ENCODE measurements at regions not wholly inside any gene's neighbourhood (a gene's known extent, or its start where the extent isn't known, plus 50 kb on each side); places are given as distances from the start of the nearest gene placed in this dataset.

- Histone ChIP-seq H3K4me3 (ENCODE audit: low read depth, low read length) (no peak overlapping the region), H3K4me1 (no peaks in the 10 kb centered on the region), H3K36me3 (no peaks in the 10 kb centered on the region), H3K27me3 (no peaks in the 10 kb centered on the region), H3K9me3 (no peaks in the 10 kb centered on the region)
- DNase-seq, result no peak
- no peak for TF ChIP-seq CTCF (IDR thresholded peaks at IDR 0.05; ENCODE audit: low read depth, low read length)
Measured at GRCh38 chr17:13135506-13135905, 117.7 kb upstream of the ELAC2 start.

GRCh38 chr17:13134076-13134475 is 116.2 kb upstream of the ELAC2 start:
- DNase-seq, result no peak
- Histone ChIP-seq H3K36me3 (no peaks in the 10 kb centered on the region), H3K9me3 (no peaks in the 10 kb centered on the region), H3K27me3 (no peaks in the 10 kb centered on the region), H3K4me3 (ENCODE audit: low read depth, low read length) (no peak overlapping the region), H3K4me1 (no peaks in the 10 kb centered on the region)
- no peak for TF ChIP-seq CTCF (IDR thresholded peaks at IDR 0.05; ENCODE audit: low read depth, low read length)

- Histone ChIP-seq H3K4me3 (ENCODE audit: low read depth, low read length) (no peak overlapping the region), H3K36me3 (no peaks in the 10 kb centered on the region), H3K9me3 (no peaks in the 10 kb centered on the region), H3K27me3 (no peaks in the 10 kb centered on the region), H3K4me1 (no peaks in the 10 kb centered on the region)
- no peak for DNase-seq
- TF ChIP-seq CTCF (IDR thresholded peaks at IDR 0.05; ENCODE audit: low read depth, low read length), result no peak
Measured at GRCh38 chr17:13131225-13131624, 113.4 kb upstream of the ELAC2 start.

- H3K36me3 ChIP-seq, result no peaks in the 10 kb centered on the region
- H3K9me3 ChIP-seq, result no peaks in the 10 kb centered on the region
- no peak overlapping the region for H3K4me3 ChIP-seq (ENCODE audit: low read depth, low read length)
- H3K4me1 ChIP-seq, result no peaks in the 10 kb centered on the region
- H3K27me3 ChIP-seq, result no peaks in the 10 kb centered on the region
- TF ChIP-seq CTCF (IDR thresholded peaks at IDR 0.05; ENCODE audit: low read depth, low read length), result no peak
- no peak for DNase-seq
Measured at GRCh38 chr17:13129356-13129755, 111.5 kb upstream of the ELAC2 start.

GRCh38 chr17:13128676-13129075 is 110.8 kb upstream of the ELAC2 start:
- Histone ChIP-seq H3K27me3 (no peaks in the 10 kb centered on the region), H3K4me1 (no peaks in the 10 kb centered on the region)
- no peak for TF ChIP-seq CTCF (IDR thresholded peaks at IDR 0.05; ENCODE audit: low read depth, low read length)

GRCh38 chr17:13127921-13128602 is 110.2 kb upstream of the ELAC2 start:
- DNase-seq, result no peak
- Histone ChIP-seq H3K4me3 (ENCODE audit: low read depth, low read length) (no peak overlapping the region), H3K4me1 (no peaks in the 10 kb centered on the region), H3K27me3 (no peaks in the 10 kb centered on the region), H3K36me3 (no peaks in the 10 kb centered on the region), H3K9me3 (no peaks in the 10 kb centered on the region)
- TF ChIP-seq CTCF (IDR thresholded peaks at IDR 0.05; ENCODE audit: low read depth, low read length), result no peak

More at GRCh38 chr17:13128676-13129075, 110.8 kb upstream of the ELAC2 start:
- no peaks in the 10 kb centered on the region for H3K9me3 ChIP-seq
- no peak for DNase-seq
- H3K36me3 ChIP-seq, result no peaks in the 10 kb centered on the region
- no peak overlapping the region for H3K4me3 ChIP-seq (ENCODE audit: low read depth, low read length)
